Hepatocyte (in vitro differentiated cells): ENCODE measurements at regions not wholly inside any gene's neighbourhood (a gene's known extent, or its start where the extent isn't known, plus 50 kb on each side); places are given as distances from the start of the nearest gene placed in this dataset.

Experiments
- DNase-seq: peaks from one replicate; pipeline ENCODE4 v3.0.0-alpha.2; 2016; ENCODE audit warnings: low spot score
- H2AFZ ChIP-seq: fragments of 200-600 bp; sonication (generic); 2 replicates; pipeline ENCODE4 v1.6.0; 2016; ENCODE audit warnings: antibody characterized with exemption, mild to moderate bottlenecking
- H3K27ac ChIP-seq: fragments of 200-600 bp; sonication (generic); 2 replicates; pipeline ENCODE4 v1.5.1; 2016; ENCODE audit warnings: mild to moderate bottlenecking
- H3K27me3 ChIP-seq: fragments of 200-600 bp; sonication (generic); 2 replicates; pipeline ENCODE4 v1.6.1; 2016
- H3K36me3 ChIP-seq: fragments of 200-600 bp; sonication (generic); replicated peaks from 2 replicates; pipeline ENCODE4 v1.5.1; 2016; ENCODE audit warnings: low read depth; ENCODE audit not compliant: insufficient read depth
- H3K4me1 ChIP-seq: fragments of 200-600 bp; sonication (generic); 2 replicates; pipeline ENCODE4 v1.5.1; 2016; ENCODE audit warnings: mild to moderate bottlenecking, moderate library complexity; ENCODE audit not compliant: insufficient read depth
- H3K4me2 ChIP-seq: fragments of 200-600 bp; sonication (generic); 2 replicates; pipeline ENCODE4 v1.6.0; 2016
- H3K4me3 ChIP-seq: fragments of 200-600 bp; sonication (generic); 2 replicates; pipeline ENCODE4 v1.5.1; 2016; ENCODE audit warnings: mild to moderate bottlenecking
- H3K79me2 ChIP-seq: fragments of 200-600 bp; sonication (generic); 2 replicates; pipeline ENCODE4 v1.6.0; 2017; ENCODE audit warnings: mild to moderate bottlenecking
- H3K9me2 ChIP-seq: fragments of 200-600 bp; sonication (generic); replicated peaks from 2 replicates; pipeline ENCODE4 v1.6.0; 2017; ENCODE audit warnings: mild to moderate bottlenecking; ENCODE audit not compliant: insufficient read depth
- H3K9me3 ChIP-seq: fragments of 200-600 bp; sonication (generic); 2 replicates; pipeline ENCODE4 v1.5.1; 2016; ENCODE audit warnings: low read depth, mild to moderate bottlenecking
- H4K20me1 ChIP-seq: fragments of 200-600 bp; sonication (generic); 2 replicates; pipeline ENCODE4 v1.6.0; 2016; ENCODE audit warnings: mild to moderate bottlenecking; ENCODE audit not compliant: insufficient read depth, poor library complexity, severe bottlenecking
- EZH2 ChIP-seq: fragments of 200-600 bp; sonication (generic); IDR thresholded peaks from 2 replicates; pipeline ENCODE4 v1.6.1; 2016; ENCODE audit warnings: antibody characterized with exemption, mild to moderate bottlenecking, borderline replicate concordance
- EZH2phosphoT487 ChIP-seq: fragments of 200-600 bp; sonication (generic); IDR thresholded peaks from one replicate; pipeline ENCODE4 v1.6.1; 2018; ENCODE audit warnings: antibody characterized with exemption, mild to moderate bottlenecking, low read depth, moderate library complexity; ENCODE audit not compliant: unreplicated experiment, severe bottlenecking
- WGBS: methylation state at CpG from one replicate; pipeline ENCODE4 v1.1.6; 2016; ENCODE audit warnings: low lambda C conversion rate; ENCODE audit errors: missing lambda C conversion rate; 5-methylcytosine and 5-hydroxymethylcytosine counted together
- TF ChIP-seq, protein P1 (sequence below): fragments of 200-600 bp; sonication (generic); IDR thresholded peaks from 2 replicates; pipeline ENCODE4 v1.5.1; 2016; ENCODE audit warnings: antibody characterized with exemption, mild to moderate bottlenecking; ENCODE audit not compliant: poor library complexity

DNA sequence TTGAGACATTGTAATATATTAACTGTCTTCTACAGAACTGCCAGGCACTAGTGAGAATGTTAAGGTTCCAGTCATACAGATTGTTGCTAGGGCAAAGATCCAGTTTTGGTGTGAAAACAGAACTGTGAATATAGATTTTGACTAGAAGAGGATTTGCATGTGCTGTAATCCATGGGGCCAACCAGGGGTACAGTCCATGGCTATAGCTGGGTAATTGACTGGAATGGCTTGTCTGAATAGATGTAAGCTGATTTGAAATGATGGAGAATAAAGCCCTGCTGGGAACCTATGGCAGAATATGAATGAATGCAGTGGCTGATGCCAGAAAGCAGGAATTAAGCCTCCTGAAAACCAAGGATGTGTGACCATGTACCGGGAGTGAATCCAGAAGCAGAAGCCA, 748.5 kb upstream of the CDH10 start:
- Histone ChIP-seq H3K9me2 (no peaks in the 10 kb centered on the region), H3K79me2 (no peaks in the 10 kb centered on the region), H3K4me1 (no peaks in the 10 kb centered on the region), H3K36me3 (no peaks in the 10 kb centered on the region), H3K4me2 (no peak overlapping the region), H3K9me3 (no peaks in the 10 kb centered on the region), H3K27me3 (no peaks in the 10 kb centered on the region), H3K4me3 (no peak overlapping the region), H4K20me1 (no peaks in the 10 kb centered on the region), H2AFZ (no peak overlapping the region), H3K27ac (no peak overlapping the region)
- TF ChIP-seq, protein P1, sequence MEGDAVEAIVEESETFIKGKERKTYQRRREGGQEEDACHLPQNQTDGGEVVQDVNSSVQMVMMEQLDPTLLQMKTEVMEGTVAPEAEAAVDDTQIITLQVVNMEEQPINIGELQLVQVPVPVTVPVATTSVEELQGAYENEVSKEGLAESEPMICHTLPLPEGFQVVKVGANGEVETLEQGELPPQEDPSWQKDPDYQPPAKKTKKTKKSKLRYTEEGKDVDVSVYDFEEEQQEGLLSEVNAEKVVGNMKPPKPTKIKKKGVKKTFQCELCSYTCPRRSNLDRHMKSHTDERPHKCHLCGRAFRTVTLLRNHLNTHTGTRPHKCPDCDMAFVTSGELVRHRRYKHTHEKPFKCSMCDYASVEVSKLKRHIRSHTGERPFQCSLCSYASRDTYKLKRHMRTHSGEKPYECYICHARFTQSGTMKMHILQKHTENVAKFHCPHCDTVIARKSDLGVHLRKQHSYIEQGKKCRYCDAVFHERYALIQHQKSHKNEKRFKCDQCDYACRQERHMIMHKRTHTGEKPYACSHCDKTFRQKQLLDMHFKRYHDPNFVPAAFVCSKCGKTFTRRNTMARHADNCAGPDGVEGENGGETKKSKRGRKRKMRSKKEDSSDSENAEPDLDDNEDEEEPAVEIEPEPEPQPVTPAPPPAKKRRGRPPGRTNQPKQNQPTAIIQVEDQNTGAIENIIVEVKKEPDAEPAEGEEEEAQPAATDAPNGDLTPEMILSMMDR, result no peak
- no peak for TF ChIP-seq EZH2phosphoT487
- no peak for TF ChIP-seq EZH2
- 92% methylated on average over 1 of the region's 1 CpG for WGBS
- no peak for DNase-seq

DNA sequence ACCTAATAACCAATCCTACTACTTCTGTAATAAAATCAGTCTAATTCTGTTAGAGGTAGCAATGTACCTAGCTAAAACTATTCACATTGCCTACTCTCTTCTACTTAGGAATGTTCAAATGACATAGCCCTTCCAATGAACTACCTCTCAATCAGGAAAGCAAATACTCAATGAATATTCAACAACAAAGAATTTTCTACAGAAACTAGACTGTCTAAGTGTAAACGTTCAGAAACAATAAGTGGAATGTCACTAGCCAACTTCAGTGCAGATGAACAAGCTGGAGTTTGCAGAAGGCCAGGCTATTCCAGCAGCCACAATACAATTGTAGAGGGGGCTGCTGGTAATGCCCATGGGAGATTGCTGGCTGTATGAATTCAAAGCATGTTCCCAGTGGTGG, 743.2 kb upstream of the CDH10 start:
- Histone ChIP-seq H3K79me2 (no peaks in the 10 kb centered on the region), H3K4me3 (no peak overlapping the region), H4K20me1 (no peaks in the 10 kb centered on the region), H3K36me3 (no peaks in the 10 kb centered on the region), H3K4me2 (no peak overlapping the region), H3K27me3 (no peaks in the 10 kb centered on the region), H3K9me3 (no peaks in the 10 kb centered on the region), H3K27ac (no peak overlapping the region), H2AFZ (no peak overlapping the region), H3K4me1 (no peaks in the 10 kb centered on the region), H3K9me2 (no peaks in the 10 kb centered on the region)
- 66% methylated on average over 1 of the region's 1 CpG for WGBS
- TF ChIP-seq, protein P1, result no peak
- TF ChIP-seq EZH2 (no peak), EZH2phosphoT487 (no peak)
- DNase-seq, result no peak

DNA sequence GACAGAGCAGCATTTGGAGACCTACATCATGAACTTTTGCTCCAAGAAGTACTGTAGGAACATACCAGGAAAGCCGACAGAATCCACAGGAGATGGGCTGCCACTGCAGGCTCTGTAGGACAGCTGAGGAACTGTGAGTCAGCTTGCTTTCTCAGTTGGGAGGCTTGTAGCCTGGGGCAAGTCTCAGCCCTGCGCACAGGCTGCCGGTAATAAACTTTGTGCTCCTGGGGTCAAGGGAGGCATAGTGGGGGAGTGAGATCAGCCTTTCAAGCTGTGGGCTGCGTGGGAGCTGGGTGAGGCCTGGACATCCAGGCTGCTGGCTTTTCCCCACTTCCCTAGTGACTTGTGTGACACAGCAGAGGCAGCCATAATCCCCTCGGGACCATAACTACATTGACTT, 718.0 kb upstream of the CDH10 start:
- WGBS, result 61% methylated on average over 5 of the region's 5 CpGs
- TF ChIP-seq EZH2 (no peak), EZH2phosphoT487 (no peak)
- TF ChIP-seq, protein P1, result no peak

DNA sequence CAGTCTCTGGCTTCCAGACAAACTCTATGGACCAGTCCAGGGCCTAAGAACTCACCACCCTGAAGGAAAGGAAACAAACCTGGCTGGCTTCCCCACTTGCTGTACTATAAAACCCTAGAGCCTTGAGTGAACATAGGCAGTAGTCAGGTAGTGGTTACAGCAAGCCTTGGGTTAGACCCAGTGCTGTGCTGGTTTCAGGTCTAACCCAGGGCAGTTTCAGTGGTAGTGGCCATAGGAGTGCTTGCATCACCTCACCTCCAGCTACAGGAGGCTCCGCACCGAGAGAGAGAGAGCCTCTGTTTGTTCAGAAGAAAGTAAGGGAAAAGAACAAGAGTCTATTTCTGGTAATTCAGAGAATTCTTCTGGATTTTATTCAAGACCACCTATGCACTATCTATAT, 714.1 kb upstream of the CDH10 start:
- 97% methylated on average over 2 of the region's 2 CpGs for WGBS
- Histone ChIP-seq H2AFZ (no peak overlapping the region), H3K9me3 (no peaks in the 10 kb centered on the region), H3K4me2 (no peak overlapping the region), H3K4me1 (no peaks in the 10 kb centered on the region), H3K27ac (no peak overlapping the region), H4K20me1 (no peaks in the 10 kb centered on the region), H3K9me2 (no peaks in the 10 kb centered on the region), H3K36me3 (no peaks in the 10 kb centered on the region), H3K79me2 (no peaks in the 10 kb centered on the region), H3K27me3 (no peaks in the 10 kb centered on the region), H3K4me3 (no peak overlapping the region)
- no peak for DNase-seq
- TF ChIP-seq EZH2 (no peak), EZH2phosphoT487 (no peak)
- TF ChIP-seq, protein P1, result no peak

More for the DNA sequence above, 718.0 kb upstream of the CDH10 start:
- no peaks in the 10 kb centered on the region for H3K27me3 ChIP-seq
- H2AFZ ChIP-seq, result no peak overlapping the region
- no peaks in the 10 kb centered on the region for H3K36me3 ChIP-seq
- H3K79me2 ChIP-seq, result no peaks in the 10 kb centered on the region
- no peaks in the 10 kb centered on the region for H4K20me1 ChIP-seq
- H3K4me2 ChIP-seq, result no peak overlapping the region
- H3K9me3 ChIP-seq, result no peaks in the 10 kb centered on the region
- H3K27ac ChIP-seq, result no peak overlapping the region
- H3K4me1 ChIP-seq, result no peaks in the 10 kb centered on the region
- DNase-seq, result no peak
- H3K4me3 ChIP-seq, result no peak overlapping the region
- H3K9me2 ChIP-seq, result no peaks in the 10 kb centered on the region
